HG02623 (cell line): ENCODE measurements at regions not wholly inside any gene's neighbourhood (a gene's known extent, or its start where the extent isn't known, plus 50 kb on each side); places are given as distances from the start of the nearest gene placed in this dataset.

Experiments
- ATAC-seq: cut with Tn5 transposase; IDR thresholded peaks from one replicate; pipeline ENCODE4 v1.9.1; 2021; ENCODE audit warnings: moderate library complexity; ENCODE audit not compliant: unreplicated experiment

- ATAC-seq = no peak
Measured at GRCh38 chr5:74243634-74244033, 396.9 kb downstream of the ENC1 start.

- no peak for ATAC-seq
Measured at GRCh38 chr5:74242516-74242915, 398.0 kb downstream of the ENC1 start.

DNA sequence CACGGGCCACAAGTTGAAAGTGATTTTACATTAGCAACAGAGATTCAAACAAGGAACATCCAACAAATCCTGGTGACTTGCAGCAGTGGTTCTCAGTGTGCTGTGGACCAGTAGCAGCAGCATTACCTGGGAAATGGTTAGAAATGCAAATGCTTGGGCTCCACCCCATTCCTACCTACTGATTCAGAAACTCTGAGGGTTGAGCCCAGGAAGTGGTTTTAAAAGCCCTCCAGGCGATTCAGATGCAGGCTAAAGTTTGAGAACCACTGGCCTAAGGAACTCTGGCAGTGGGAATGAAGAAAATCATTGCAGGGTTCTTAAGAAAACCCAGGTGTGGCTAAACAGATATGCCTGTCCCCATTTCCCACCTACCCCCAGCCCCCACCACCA is 398.8 kb downstream of the ENC1 start:
- ATAC-seq = no peak

DNA sequence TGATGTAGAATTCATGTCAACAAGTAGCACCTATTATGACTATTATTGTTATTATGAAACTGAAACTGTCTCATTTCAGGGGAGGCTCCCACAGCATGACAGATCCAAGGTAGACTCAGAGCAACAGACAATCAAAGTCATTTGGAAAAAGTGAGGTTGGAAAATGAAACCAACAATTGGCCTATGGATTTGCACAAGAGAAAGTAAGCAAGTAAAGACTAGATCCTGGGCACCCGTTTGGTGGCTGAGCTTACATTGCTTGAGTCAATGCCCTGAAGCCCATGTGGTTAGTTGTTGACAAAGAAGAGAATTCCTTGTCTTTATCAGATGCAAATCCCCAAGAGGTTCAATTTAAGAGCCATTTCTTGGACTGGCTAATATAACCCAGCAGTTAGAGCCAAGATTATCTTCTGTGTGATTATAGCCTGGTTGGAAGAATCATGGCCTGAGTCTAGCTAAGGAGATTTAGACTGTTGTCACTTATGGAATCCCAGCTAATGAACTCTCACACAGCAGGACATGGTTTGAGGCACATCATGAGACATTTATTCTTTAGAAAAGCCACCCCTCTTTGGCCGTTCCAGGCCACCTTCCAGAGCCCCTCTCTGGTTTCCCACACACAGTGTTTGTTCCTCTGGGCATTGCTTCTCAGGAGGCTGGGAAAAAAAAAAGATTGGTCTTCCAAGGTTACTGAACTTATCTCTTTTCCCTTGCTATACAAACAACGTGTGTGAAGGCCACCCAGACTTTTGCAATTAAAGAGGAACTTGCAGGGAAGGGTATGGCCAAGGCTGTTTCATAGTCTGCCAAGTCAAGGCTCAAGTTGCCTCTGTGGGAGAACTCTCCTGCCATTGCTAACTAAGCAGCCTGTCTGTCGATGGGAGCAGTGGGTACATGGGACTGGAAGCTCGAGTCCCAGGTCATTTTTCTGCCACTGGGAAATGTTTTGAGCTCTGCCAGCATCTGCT is 399.5 kb downstream of the ENC1 start:
- ATAC-seq = no peak

DNA sequence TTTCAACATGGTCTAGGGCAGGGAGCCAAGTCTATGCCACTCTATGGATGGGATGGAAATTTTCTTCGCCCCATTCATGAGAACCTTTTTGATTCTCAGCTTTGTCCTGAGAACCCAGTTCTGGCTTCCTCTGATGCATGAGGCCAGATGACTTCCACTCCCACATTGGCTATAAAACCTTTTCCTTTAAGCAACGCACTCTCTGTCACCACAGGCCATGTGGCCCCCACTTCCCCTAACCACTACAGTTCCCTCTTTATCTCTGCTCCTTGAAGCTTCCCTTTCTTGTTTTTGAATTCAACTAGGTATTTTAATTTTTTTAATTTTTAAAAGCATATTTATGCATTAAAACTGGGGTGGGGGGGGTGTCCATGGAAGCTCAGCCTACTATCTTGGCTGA is 401.3 kb downstream of the ENC1 start:
- no peak for ATAC-seq

GRCh38 chr5:74237571-74238145 is 402.9 kb downstream of the ENC1 start:
- ATAC-seq = no peak

DNA sequence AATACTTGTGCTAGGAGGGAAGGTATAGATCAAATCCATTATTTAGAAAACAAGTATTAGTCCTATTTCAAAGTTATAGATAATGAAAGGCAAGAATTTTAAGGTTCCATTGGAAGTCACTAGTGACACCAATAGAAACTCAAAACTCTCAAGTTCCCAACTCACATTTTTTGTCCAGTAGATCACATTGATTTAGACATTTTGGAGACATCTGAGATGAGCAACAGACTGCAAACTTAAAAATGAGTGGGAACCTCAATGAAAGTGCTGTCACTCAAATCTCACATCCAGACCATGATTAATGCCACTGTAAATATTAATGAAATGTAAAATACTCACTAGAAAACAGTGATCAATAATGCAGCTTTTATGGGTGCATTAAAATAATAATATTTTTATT is 405.0 kb downstream of the ENC1 start:
- no peak for ATAC-seq

- ATAC-seq = no peak
Measured at GRCh38 chr5:74233571-74233970, 407.0 kb downstream of the ENC1 start.

- no peak for ATAC-seq
Measured at GRCh38 chr5:74233091-74233490, 407.4 kb downstream of the ENC1 start.

DNA sequence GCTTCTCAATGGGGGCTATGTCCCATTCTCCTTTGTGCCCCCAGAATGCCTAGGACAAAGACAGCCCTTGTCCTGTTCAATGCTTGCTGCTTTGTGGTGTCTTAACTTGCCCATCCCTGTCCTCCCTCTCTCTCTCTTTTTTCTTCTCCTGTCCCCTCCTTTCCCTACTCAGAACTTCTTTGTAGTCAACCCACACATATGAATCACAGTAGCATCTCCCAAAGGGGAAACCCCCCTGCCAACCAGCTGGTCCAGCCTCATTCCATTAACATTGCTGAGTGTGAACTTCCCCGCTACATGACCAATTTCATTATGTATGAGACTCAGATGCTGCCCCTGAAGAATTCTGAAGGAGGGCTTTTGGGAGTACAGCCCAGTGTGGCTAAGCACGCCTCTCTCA is 408.3 kb downstream of the ENC1 start:
- ATAC-seq = no peak

DNA sequence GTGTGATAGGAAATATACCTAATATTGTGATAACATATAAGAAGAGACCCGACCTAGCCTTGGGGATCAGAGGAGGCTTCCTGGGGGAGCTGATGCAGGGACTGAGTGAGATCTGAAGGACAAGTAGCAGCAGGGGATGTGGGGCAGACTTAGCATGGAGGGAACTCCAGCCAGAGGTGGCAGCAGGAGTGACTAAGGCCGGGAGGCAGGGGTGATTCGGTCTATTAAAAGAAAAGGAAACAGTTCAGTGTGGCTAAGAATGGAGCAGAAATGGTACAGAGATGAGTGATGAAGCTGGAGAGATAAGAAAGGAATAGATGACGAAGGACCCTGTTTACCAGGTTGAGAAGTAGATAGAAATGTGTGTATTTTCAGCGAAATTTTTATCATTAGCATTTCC is 408.8 kb downstream of the ENC1 start:
- ATAC-seq = no peak

- ATAC-seq = no peak
Measured at GRCh38 chr5:74226716-74227485, 413.6 kb downstream of the ENC1 start.

- no peak for ATAC-seq
Measured at GRCh38 chr5:74225587-74225986, 414.9 kb downstream of the ENC1 start.

DNA sequence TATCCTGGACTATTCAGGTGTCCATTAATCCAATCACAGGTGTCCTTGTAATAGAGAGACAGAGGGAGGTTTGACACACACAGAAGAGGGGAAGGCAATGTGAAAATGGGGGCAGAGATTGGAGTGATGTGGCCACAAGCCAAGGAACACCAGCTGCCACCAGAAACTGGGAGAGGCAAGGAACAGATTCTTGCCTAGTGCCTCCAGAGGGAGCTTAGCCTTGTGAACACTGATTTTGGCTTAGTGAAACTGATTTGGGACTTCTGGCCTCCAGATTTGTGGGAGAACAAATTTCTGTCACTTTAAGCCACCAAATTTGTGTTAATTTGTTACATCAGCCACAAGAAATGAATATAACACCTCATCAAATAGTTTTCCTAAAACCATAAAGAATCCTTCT is 416.2 kb downstream of the ENC1 start:
- no peak for ATAC-seq

DNA sequence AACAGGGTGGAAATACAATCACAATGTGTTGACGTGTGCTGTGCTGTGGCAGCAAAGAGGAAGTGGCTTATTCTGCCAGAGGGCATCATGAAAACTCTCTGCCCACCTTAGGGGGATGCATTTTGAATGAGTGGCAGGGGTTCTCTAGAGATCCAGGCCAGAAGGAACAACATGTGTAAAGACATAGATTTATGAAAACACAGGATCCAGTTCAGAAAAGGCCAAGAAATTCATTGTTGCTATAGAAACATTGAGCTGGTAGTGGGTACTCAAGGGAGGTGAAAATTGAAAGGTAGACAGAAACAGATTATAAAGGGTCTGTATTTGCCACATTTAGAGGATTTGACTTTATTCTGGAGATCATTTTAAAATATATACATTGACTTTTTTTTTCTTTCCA is 417.7 kb downstream of the ENC1 start:
- ATAC-seq = no peak

- no peak for ATAC-seq
Measured at GRCh38 chr5:74221413-74221812, 419.1 kb downstream of the ENC1 start.

- no peak for ATAC-seq
Measured at GRCh38 chr5:74216012-74216411, 424.5 kb downstream of the ENC1 start.

DNA sequence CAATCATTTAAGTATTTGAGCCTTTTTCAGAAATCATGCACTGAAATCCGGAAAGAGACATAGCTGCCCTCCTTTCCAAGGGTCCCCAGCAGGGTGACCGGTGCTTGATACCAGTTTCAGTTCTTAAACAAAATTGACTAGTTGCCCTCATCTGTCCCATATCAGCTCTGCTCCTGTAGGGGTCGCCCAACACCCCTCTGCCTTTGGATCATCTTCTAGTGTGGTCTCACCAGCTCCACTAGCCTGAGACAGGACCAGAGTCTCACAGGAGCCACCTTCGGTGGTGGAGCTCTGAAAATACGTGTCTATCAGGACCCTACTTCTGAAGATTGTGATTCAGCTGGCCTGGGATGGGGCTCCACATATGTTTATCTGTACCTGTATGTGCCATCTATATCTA is 428.2 kb downstream of the ENC1 start:
- ATAC-seq = no peak

GRCh38 chr5:74209571-74209970 is 431.0 kb downstream of the ENC1 start:
- ATAC-seq = no peak

- ATAC-seq = no peak
Measured at GRCh38 chr5:74206579-74207550, 433.7 kb downstream of the ENC1 start.
